Keratinocyte (primary cell): ENCODE measurements at regions not wholly inside any gene's neighbourhood (a gene's known extent, or its start where the extent isn't known, plus 50 kb on each side); places are given as distances from the start of the nearest gene placed in this dataset.
A peak's percentile ranks its signal among the peaks of the same experiment; 100 is the strongest.

Experiments
- DNase-seq: peaks from one replicate; pipeline ENCODE4 v3.0.0-alpha.2; 2011; ENCODE audit warnings: low read depth, missing footprints, low spot score
- FAIRE-seq: peaks from 2 replicates; lab custom pipeline; 2011; peaks lifted over from hg19 to GRCh38; lab: Jason Lieb, UNC
- H2AFZ ChIP-seq: 2 replicates; pipeline ENCODE4 v1.6.0; 2012; ENCODE audit warnings: low read length, control low read depth, inconsistent platforms; ENCODE audit not compliant: control insufficient read depth
- H3K27ac ChIP-seq: 2 replicates; pipeline ENCODE4 v1.5.1; 2011; ENCODE audit warnings: low read length; ENCODE audit not compliant: control insufficient read depth, insufficient read depth
- H3K27me3 ChIP-seq: 3 replicates; pipeline ENCODE4 v1.6.0; 2011; ENCODE audit warnings: low read length; ENCODE audit not compliant: control insufficient read depth, insufficient read depth; ENCODE audit errors: extremely low read depth
- H3K36me3 ChIP-seq, 2 experiments: 2 replicates in 1 of 2; 3 replicates in 1 of 2; pipeline ENCODE4 v1.5.1; 2011; ENCODE audit warnings: low read length in 2 of 2, mild to moderate bottlenecking in 1 of 2; ENCODE audit not compliant: control insufficient read depth in 2 of 2, insufficient read depth in 2 of 2; ENCODE audit errors: extremely low read depth in 1 of 2
- H3K4me1 ChIP-seq: 3 replicates; pipeline ENCODE4 v1.5.1; 2011; ENCODE audit warnings: low read length; ENCODE audit not compliant: control insufficient read depth, insufficient read depth; ENCODE audit errors: extremely low read depth
- H3K4me2 ChIP-seq: 3 replicates; pipeline ENCODE4 v1.6.0; 2011; ENCODE audit warnings: low read depth, low read length; ENCODE audit not compliant: control insufficient read depth, insufficient read depth; ENCODE audit errors: extremely low read depth
- H3K4me3 ChIP-seq, 3 experiments: fragments of 200-600 bp in 1 of 3; sonication (generic) in 1 of 3; 2 replicates in 2 of 3; 3 replicates in 1 of 3; pipeline ENCODE4 v1.5.1; 2011 to 2016; ENCODE audit warnings: low read length in 3 of 3, mild to moderate bottlenecking in 3 of 3, control low read depth in 2 of 3, inconsistent platforms in 1 of 3, low read depth in 1 of 3, mixed read lengths in 1 of 3, mixed run types in 1 of 3, moderate library complexity in 1 of 3; ENCODE audit not compliant: control insufficient read depth in 2 of 3, insufficient read depth in 2 of 3; ENCODE audit errors: extremely low read depth in 1 of 3
- H3K79me2 ChIP-seq: 2 replicates; pipeline ENCODE4 v1.6.0; 2012; ENCODE audit warnings: low read length; ENCODE audit not compliant: control insufficient read depth, insufficient read depth
- H3K9ac ChIP-seq: 3 replicates; pipeline ENCODE4 v1.6.0; 2011; ENCODE audit warnings: low read length; ENCODE audit not compliant: control insufficient read depth, insufficient read depth; ENCODE audit errors: extremely low read depth
- H3K9me1 ChIP-seq: 3 replicates; pipeline ENCODE4 v1.6.0; 2011; ENCODE audit warnings: low read length; ENCODE audit not compliant: control insufficient read depth, insufficient read depth; ENCODE audit errors: extremely low read depth
- H3K9me3 ChIP-seq: 2 replicates; pipeline ENCODE4 v1.5.1; 2012; ENCODE audit warnings: low read depth, low read length; ENCODE audit not compliant: control insufficient read depth
- H4K20me1 ChIP-seq: 3 replicates; pipeline ENCODE4 v1.6.0; 2011; ENCODE audit warnings: low read length; ENCODE audit not compliant: control insufficient read depth, insufficient read depth; ENCODE audit errors: extremely low read depth
- CTCF ChIP-seq, 3 experiments: IDR thresholded peaks in 1 of 3; conservative IDR thresholded peaks in 1 of 3; optimal IDR thresholded peaks in 1 of 3; 2 replicates in 2 of 3; 3 replicates in 1 of 3; pipeline versions ENCODE3 to v1.5.1; 2011; ENCODE audit warnings: low read length in 3 of 3, mild to moderate bottlenecking in 3 of 3, moderate library complexity in 2 of 3, control low read depth in 1 of 3, inconsistent platforms in 1 of 3; ENCODE audit not compliant: insufficient read depth in 2 of 3; ENCODE audit errors: extremely low read depth in 1 of 3
- EZH2 ChIP-seq: IDR thresholded peaks from one replicate; pipeline ENCODE4 v1.6.1; 2012; ENCODE audit warnings: inconsistent platforms, mild to moderate bottlenecking, low read length, moderate library complexity
- dilution Hi-C: fragments of 300-500 bp; cut with MboI; formaldehyde crosslinking; loops from one replicate; pipeline ENCODE4 v1.7.0; 2020; ENCODE audit warnings: low sequenced_read_pairs; ENCODE audit not compliant: extremely low pct_ligation_motif_present

- Histone ChIP-seq H4K20me1 (no peaks in the 10 kb centered on the region), H3K9ac (peak overlapping the region; percentile 66), H3K9me3 (no peaks in the 10 kb centered on the region), H3K4me2 (peak overlapping the region; percentile 83), H3K4me3 (no peak overlapping the region), H3K27me3 (no peaks in the 10 kb centered on the region), H3K36me3 (no peaks in the 10 kb centered on the region), H3K4me1 (peaks cover 71% of the 10 kb centered on the region), H3K79me2 (no peaks in the 10 kb centered on the region), H3K27ac (peak overlapping the region; percentile 78), H3K9me1 (no peaks in the 10 kb centered on the region), H2AFZ (no peak overlapping the region)
- no peak for DNase-seq
- dilution Hi-C loops: no loop called here
- no peak for FAIRE-seq
- TF ChIP-seq CTCF (optimal IDR thresholded peaks at IDR 0.05 in 1 of 3, IDR thresholded peaks at IDR 0.05 in 1 of 3, conservative IDR thresholded peaks at IDR 0.05 in 1 of 3; ENCODE audit: extremely low read depth in 1 of 3, insufficient read depth in 2 of 3, low read length in 3 of 3): no peak
- TF ChIP-seq EZH2: no peak
These were observed 364.7 kb downstream of the BCL11B start for GRCh38 chr14:98907271-98907670.

- Histone ChIP-seq H3K27me3 (no peaks in the 10 kb centered on the region), H2AFZ (no peak overlapping the region), H3K36me3 (no peaks in the 10 kb centered on the region), H4K20me1 (no peaks in the 10 kb centered on the region), H3K9ac (no peak overlapping the region), H3K9me1 (no peaks in the 10 kb centered on the region), H3K79me2 (no peaks in the 10 kb centered on the region), H3K9me3 (no peaks in the 10 kb centered on the region), H3K4me3 (no peak overlapping the region), H3K4me2 (no peak overlapping the region), H3K27ac (no peak overlapping the region), H3K4me1 (peaks cover 76% of the 10 kb centered on the region)
- FAIRE-seq (no peak), DNase-seq (no peak)
- dilution Hi-C loops: no loop called here
- no peak for TF ChIP-seq CTCF (optimal IDR thresholded peaks at IDR 0.05 in 1 of 3, IDR thresholded peaks at IDR 0.05 in 1 of 3, conservative IDR thresholded peaks at IDR 0.05 in 1 of 3; ENCODE audit: extremely low read depth in 1 of 3, insufficient read depth in 2 of 3, low read length in 3 of 3)
- TF ChIP-seq EZH2: no peak
These were observed 363.9 kb downstream of the BCL11B start for GRCh38 chr14:98908050-98908449.
